Thyroid gland (tissue), 4 donors: ENCODE measurements at regions not wholly inside any gene's neighbourhood (a gene's known extent, or its start where the extent isn't known, plus 50 kb on each side); places are given as distances from the start of the nearest gene placed in this dataset.

Experiments used
- POLR2A ChIP-seq, 2 donors: fragments of 450-650 bp; IDR thresholded peaks; one replicate each; pipeline ENCODE4 v1.6.1; 2017; ENCODE audit warnings: antibody characterized with exemption in 2 of 2, mild to moderate bottlenecking in 2 of 2, moderate library complexity in 1 of 2
- TF ChIP-seq, protein P1 (sequence below), 6 experiments: fragments of 200-600 bp in 3 of 6; fragments of 450-650 bp in 3 of 6; sonication (generic) in 3 of 6; IDR thresholded peaks; one replicate each; pipeline ENCODE4 v1.5.1; 2016 to 2019; ENCODE audit warnings: antibody characterized with exemption in 6 of 6, mild to moderate bottlenecking in 2 of 6, inconsistent platforms in 1 of 6, moderate library complexity in 1 of 6

- TF ChIP-seq, protein P1, sequence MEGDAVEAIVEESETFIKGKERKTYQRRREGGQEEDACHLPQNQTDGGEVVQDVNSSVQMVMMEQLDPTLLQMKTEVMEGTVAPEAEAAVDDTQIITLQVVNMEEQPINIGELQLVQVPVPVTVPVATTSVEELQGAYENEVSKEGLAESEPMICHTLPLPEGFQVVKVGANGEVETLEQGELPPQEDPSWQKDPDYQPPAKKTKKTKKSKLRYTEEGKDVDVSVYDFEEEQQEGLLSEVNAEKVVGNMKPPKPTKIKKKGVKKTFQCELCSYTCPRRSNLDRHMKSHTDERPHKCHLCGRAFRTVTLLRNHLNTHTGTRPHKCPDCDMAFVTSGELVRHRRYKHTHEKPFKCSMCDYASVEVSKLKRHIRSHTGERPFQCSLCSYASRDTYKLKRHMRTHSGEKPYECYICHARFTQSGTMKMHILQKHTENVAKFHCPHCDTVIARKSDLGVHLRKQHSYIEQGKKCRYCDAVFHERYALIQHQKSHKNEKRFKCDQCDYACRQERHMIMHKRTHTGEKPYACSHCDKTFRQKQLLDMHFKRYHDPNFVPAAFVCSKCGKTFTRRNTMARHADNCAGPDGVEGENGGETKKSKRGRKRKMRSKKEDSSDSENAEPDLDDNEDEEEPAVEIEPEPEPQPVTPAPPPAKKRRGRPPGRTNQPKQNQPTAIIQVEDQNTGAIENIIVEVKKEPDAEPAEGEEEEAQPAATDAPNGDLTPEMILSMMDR (IDR thresholded peaks at IDR 0.05), result no peak
- no peak for TF ChIP-seq POLR2A (IDR thresholded peaks at IDR 0.05)
Measured at GRCh38 chr6:14590586-14590985, 473.0 kb downstream of the CD83 start.
